Ovary (tissue), 7 donors: ENCODE measurements at regions not wholly inside any gene's neighbourhood (a gene's known extent, or its start where the extent isn't known, plus 50 kb on each side); places are given as distances from the start of the nearest gene placed in this dataset.

Source experiments
- DNase-seq, 5 donors: peaks; one replicate each; pipeline ENCODE4 v3.0.0-alpha.2; 2019 to 2020
- H3K27ac ChIP-seq, 2 donors: fragments of 200-600 bp; one replicate each; pipeline versions ENCODE4 v1.5.1 to v1.8.0; 2019 to 2022
- H3K27me3 ChIP-seq: fragments of 200-600 bp; one replicate; pipeline ENCODE4 v1.8.0; 2022
- H3K36me3 ChIP-seq: fragments of 200-600 bp; sonication (generic); one replicate; pipeline ENCODE4 v1.5.1; 2019
- H3K4me1 ChIP-seq: one replicate; pipeline ENCODE4 v1.8.1; 2013; ENCODE audit warnings: mild to moderate bottlenecking, moderate library complexity; ENCODE audit not compliant: insufficient read depth
- H3K4me3 ChIP-seq: fragments of 200-600 bp; sonication (generic); one replicate; pipeline ENCODE4 v1.5.1; 2017
- H3K9me3 ChIP-seq, 2 donors: fragments of 200-600 bp in 1 of 2; sonication (generic) in 1 of 2; one replicate each; pipeline versions ENCODE4 v1.5.1 to v1.8.1; 2013 to 2019; ENCODE audit warnings: mild to moderate bottlenecking in 1 of 2, moderate library complexity in 1 of 2
- EP300 ChIP-seq: sonication (generic); formaldehyde crosslinking; IDR thresholded peaks from one replicate; pipeline ENCODE4 v1.6.1; 2017; ENCODE audit warnings: antibody characterized with exemption
- POLR2A ChIP-seq: fragments of 450-650 bp; IDR thresholded peaks from one replicate; pipeline ENCODE4 v1.6.1; 2017; ENCODE audit warnings: antibody characterized with exemption, mild to moderate bottlenecking, moderate library complexity
- WGBS, 3 donors: extraction: QIAGEN DNeasy Blood & Tissue Kit in 1 of 3; methylation state at CpG; one replicate each; pipeline versions ENCODE4 v1.1.5 to v1.1.7; 2013 to 2017; 5-methylcytosine and 5-hydroxymethylcytosine counted together
- intact Hi-C, 4 donors: fragments of 100-400 bp; cut with DNase I; formaldehyde crosslinking; loops; one replicate each; pipeline versions ENCODE4 v1.11.0 to v1.15.1; 2022 to 2023
- TF ChIP-seq, protein P1 (sequence below), 3 donors: fragments of 450-650 bp in 2 of 3; fragments of 200-600 bp in 1 of 3; IDR thresholded peaks; one replicate each; pipeline versions ENCODE4 v1.5.1 to v1.8.0; 2016 to 2022; ENCODE audit warnings: antibody characterized with exemption in 3 of 3, mild to moderate bottlenecking in 1 of 3
- donor health status: DM: no; HTN: no; CAD: no; lungs with moderate emphysema.
- donor health status: DM: no; HTN: no; CAD: no.
- donor health status: Bipolar disorder and iron deficiency.
- donor health status: DM: no; HTN: no; CAD: no.
- donor health status: DM: yes; HTN: yes; CAD: no.

- no peak for DNase-seq
- H3K4me1 ChIP-seq = no peaks in the 10 kb centered on the region
- no peaks in the 10 kb centered on the region for H3K9me3 ChIP-seq
- H3K4me3 ChIP-seq = no peak overlapping the region
- TF ChIP-seq, protein P1, sequence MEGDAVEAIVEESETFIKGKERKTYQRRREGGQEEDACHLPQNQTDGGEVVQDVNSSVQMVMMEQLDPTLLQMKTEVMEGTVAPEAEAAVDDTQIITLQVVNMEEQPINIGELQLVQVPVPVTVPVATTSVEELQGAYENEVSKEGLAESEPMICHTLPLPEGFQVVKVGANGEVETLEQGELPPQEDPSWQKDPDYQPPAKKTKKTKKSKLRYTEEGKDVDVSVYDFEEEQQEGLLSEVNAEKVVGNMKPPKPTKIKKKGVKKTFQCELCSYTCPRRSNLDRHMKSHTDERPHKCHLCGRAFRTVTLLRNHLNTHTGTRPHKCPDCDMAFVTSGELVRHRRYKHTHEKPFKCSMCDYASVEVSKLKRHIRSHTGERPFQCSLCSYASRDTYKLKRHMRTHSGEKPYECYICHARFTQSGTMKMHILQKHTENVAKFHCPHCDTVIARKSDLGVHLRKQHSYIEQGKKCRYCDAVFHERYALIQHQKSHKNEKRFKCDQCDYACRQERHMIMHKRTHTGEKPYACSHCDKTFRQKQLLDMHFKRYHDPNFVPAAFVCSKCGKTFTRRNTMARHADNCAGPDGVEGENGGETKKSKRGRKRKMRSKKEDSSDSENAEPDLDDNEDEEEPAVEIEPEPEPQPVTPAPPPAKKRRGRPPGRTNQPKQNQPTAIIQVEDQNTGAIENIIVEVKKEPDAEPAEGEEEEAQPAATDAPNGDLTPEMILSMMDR (IDR thresholded peaks at IDR 0.05) = no peak
- TF ChIP-seq EP300 (no peak), POLR2A (no peak)
- no peak overlapping the region for H3K27ac ChIP-seq
- H3K36me3 ChIP-seq = no peaks in the 10 kb centered on the region
- intact Hi-C loops = loop anchor here in 3 of 4 donors (10.0 kb wide), 1 partner anchor 155 kb away; no protein-coding TSS in a partner anchor
- H3K27me3 ChIP-seq = no peaks in the 10 kb centered on the region
Measured at GRCh38 chr9:12879961-12880360, 105.1 kb downstream of the LURAP1L start.

- no peaks in the 10 kb centered on the region for H3K36me3 ChIP-seq
- H3K9me3 ChIP-seq = no peaks in the 10 kb centered on the region
- H3K4me1 ChIP-seq = no peaks in the 10 kb centered on the region
- no peak for DNase-seq
- WGBS, 3 donors = 59 to 69% (median 66%) methylated on average over 3 of the region's 3 CpGs
- intact Hi-C loops = loop anchor here in 3 of 4 donors (10.0 kb wide), 1 partner anchor 156 kb away; no protein-coding TSS in a partner anchor
- H3K27me3 ChIP-seq = no peaks in the 10 kb centered on the region
- no peak overlapping the region for H3K27ac ChIP-seq
- TF ChIP-seq EP300 = no peak
- no peak overlapping the region for H3K4me3 ChIP-seq
Measured at GRCh38 chr9:12880406-12881015, 105.7 kb downstream of the LURAP1L start.

DNA sequence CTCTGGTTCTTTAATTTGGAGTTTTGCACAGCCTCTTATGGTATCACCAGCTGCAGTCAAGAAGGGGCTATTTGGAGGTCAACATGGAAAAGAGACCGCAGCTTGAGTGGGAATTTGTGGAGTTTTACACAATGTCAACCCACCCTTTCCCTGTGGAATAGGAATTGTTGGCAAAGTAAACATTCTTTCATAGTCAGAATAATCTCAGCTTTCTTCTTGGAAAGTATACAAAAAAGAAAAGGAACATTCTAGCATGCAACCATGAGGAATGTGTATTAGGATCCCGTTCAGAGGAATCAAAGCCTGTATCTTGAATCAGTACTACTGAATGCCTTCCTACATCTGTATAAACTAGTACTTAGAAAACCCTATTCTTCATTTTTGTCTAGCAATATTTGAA, 107.6 kb downstream of the LURAP1L start:
- no peaks in the 10 kb centered on the region for H3K36me3 ChIP-seq
- H3K27me3 ChIP-seq = no peaks in the 10 kb centered on the region
- no peak for TF ChIP-seq EP300
- TF ChIP-seq, protein P1 (IDR thresholded peaks at IDR 0.05) = no peak
- no peak for TF ChIP-seq POLR2A
- WGBS, 3 donors = 7 to 19% (median 16%) methylated on average over 2 of the region's 2 CpGs
- H3K9me3 ChIP-seq = no peaks in the 10 kb centered on the region
- no peaks in the 10 kb centered on the region for H3K4me1 ChIP-seq
- intact Hi-C loops = loop anchor here in 3 of 4 donors (10.0 kb wide), 1 partner anchor 158 kb away; no protein-coding TSS in a partner anchor
- DNase-seq = no peak
- no peak overlapping the region for H3K27ac ChIP-seq
- H3K4me3 ChIP-seq = no peak overlapping the region

GRCh38 chr9:12884736-12885395, 110.0 kb downstream of the LURAP1L start:
- DNase-seq = no peak
- H3K4me1 ChIP-seq = no peaks in the 10 kb centered on the region
- no peaks in the 10 kb centered on the region for H3K36me3 ChIP-seq
- H3K4me3 ChIP-seq = no peak overlapping the region
- TF ChIP-seq, protein P1 (IDR thresholded peaks at IDR 0.05) = peak in 2 of 3 donors; percentile 28 to 47
- TF ChIP-seq POLR2A = no peak
- TF ChIP-seq EP300 = no peak
- H3K27ac ChIP-seq = no peak overlapping the region
- H3K27me3 ChIP-seq = no peaks in the 10 kb centered on the region
- 48 to 53% (median 51%) methylated on average over 4 of the region's 4 CpGs for WGBS, 3 donors
- intact Hi-C loops = loop anchor here (5.0 to 10.0 kb wide), 2 partner anchors 160 to 163 kb away; no protein-coding TSS in a partner anchor
- no peaks in the 10 kb centered on the region for H3K9me3 ChIP-seq
